ENCODE measurements at regions not wholly inside any gene's neighbourhood (a gene's known extent, or its start where the extent isn't known, plus 50 kb on each side); places are given as distances from the start of the nearest gene placed in this dataset.

GRCh38 chr5:173392172-173392571 is 64.0 kb upstream of the STC2 start (continued):
- TF ChIP-seq CHD7 (IDR thresholded peaks at IDR 0.05; ENCODE audit: insufficient replicate concordance, low read length), result no peak
- no peak for TF ChIP-seq CHD1 (IDR thresholded peaks at IDR 0.05; ENCODE audit: low read depth, low read length)
- TF ChIP-seq TAF1 (IDR thresholded peaks at IDR 0.05; ENCODE audit: low read depth, low read length), result no peak
- TF ChIP-seq TBP (IDR thresholded peaks at IDR 0.05; ENCODE audit: low read depth, low read length), result no peak
- TF ChIP-seq RXRA (IDR thresholded peaks at IDR 0.05; ENCODE audit: insufficient read depth, low read depth, low read length), result no peak
- no peak for TF ChIP-seq CEBPB (IDR thresholded peaks at IDR 0.05; ENCODE audit: low read depth, low read length)

All from H1 (cell line).